ENCODE measurements at regions not wholly inside any gene's neighbourhood (a gene's known extent, or its start where the extent isn't known, plus 50 kb on each side); places are given as distances from the start of the nearest gene placed in this dataset.

DNA sequence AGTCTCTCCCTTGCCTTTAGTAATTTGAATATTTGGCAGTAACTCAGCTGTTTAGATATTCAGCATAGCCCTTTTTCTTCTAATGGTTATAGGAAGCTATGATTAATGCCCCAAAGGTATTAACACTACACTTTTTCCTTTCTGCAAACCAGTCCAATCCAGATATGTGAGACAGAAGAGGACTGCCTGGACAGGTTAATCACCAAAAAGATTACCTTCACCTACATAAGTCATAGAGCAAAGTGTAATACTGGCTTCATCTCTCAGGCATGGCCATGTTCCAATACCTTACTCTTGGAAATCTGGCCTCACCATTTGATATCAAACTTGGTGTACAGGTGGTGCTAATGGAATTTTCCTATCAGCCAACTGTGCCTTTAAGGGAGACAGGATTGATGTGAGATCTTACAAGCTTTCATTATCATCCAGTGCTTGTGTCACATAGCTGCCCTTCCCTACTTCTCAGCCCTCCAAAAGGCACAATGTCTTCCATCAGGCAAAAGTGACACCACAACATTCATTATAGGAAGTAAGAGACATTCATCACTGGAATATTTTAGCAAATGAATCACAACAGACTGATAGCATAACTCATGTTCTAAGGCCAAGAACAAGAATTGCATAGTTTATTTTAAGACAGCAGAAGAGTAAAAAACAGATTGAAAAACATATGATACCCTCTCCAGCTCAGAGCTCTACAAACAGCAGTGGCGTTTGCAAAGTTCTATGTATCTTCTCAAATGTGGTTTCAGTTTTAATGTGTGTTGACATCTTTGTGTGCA, 91.2 kb upstream of the PAM start:
- Histone ChIP-seq H3K9ac (replicated peaks in 1 of 4; ENCODE audit: extremely low read depth in 1 of 4, low read depth in 3 of 4, low read length in 3 of 4) (no peak overlapping the region), H3K27me3 (replicated peaks in 1 of 4; ENCODE audit: control insufficient read depth in 3 of 4, extremely low read depth in 1 of 4, insufficient read depth in 3 of 4, low read length in 3 of 4) (no peaks in the 10 kb centered on the region), H4K91ac (replicated peaks; ENCODE audit: insufficient read length, low read length) (no peak overlapping the region), H3K14ac (ENCODE audit: insufficient read length) (no peak overlapping the region), H3K9me3 (ENCODE audit: insufficient read depth in 2 of 2, low read depth in 1 of 2, low read length in 1 of 2) (no peaks in the 10 kb centered on the region), H3K79me2 (ENCODE audit: control insufficient read depth in 1 of 2, insufficient read depth in 2 of 2, low read length in 2 of 2) (no peaks in the 10 kb centered on the region), H2AFZ (ENCODE audit: low read length) (no peak overlapping the region), H2BK5ac (ENCODE audit: low read depth, low read length) (no peak overlapping the region), H2BK20ac (ENCODE audit: low read length) (no peak overlapping the region), H3K4me1 (replicated peaks in 1 of 4; ENCODE audit: control insufficient read depth in 3 of 4, insufficient read depth in 4 of 4, low read length in 3 of 4) (peaks cover 0 to 6% (median 1%) of the 10 kb centered on the region in 4 experiments; a peak in 3 of 7 replicates), H3K23me2 (ENCODE audit: low read depth, low read length) (no peaks in the 10 kb centered on the region), H2BK120ac (replicated peaks; ENCODE audit: low read depth, low read length) (no peak overlapping the region), H3K79me1 (ENCODE audit: low read depth, low read length) (no peaks in the 10 kb centered on the region; the same call in 1 of the 2 replicates), H2AK5ac (ENCODE audit: low read depth, low read length) (no peak overlapping the region), H3K23ac (ENCODE audit: insufficient read length) (no peak overlapping the region), H3K4ac (replicated peaks; ENCODE audit: insufficient read length, low read depth, low read length) (no peak overlapping the region), H3K36me3 (ENCODE audit: control insufficient read depth in 2 of 4, insufficient read depth in 4 of 4, low read length in 3 of 4) (no peaks in the 10 kb centered on the region), H3K18ac (ENCODE audit: extremely low read depth, low read length) (no peak overlapping the region), H3K56ac (replicated peaks; ENCODE audit: insufficient read length, low read depth, low read length) (no peak overlapping the region), H3K27ac (ENCODE audit: low read depth, low read length) (no peak overlapping the region), H4K5ac (ENCODE audit: insufficient read length, low read depth, low read length) (no peak overlapping the region), H2BK15ac (ENCODE audit: low read length) (no peak overlapping the region), H3K4me3 (ENCODE audit: extremely low read depth in 1 of 4, insufficient read depth in 2 of 4, low read depth in 3 of 4, low read length in 4 of 4) (no peak overlapping the region), H4K8ac (ENCODE audit: extremely low read depth, insufficient read depth, low read length) (no peak overlapping the region), H4K20me1 (replicated peaks in 1 of 2; ENCODE audit: control insufficient read depth in 1 of 2, insufficient read depth in 2 of 2, low read length in 2 of 2) (no peaks in the 10 kb centered on the region), H3K4me2 (ENCODE audit: insufficient read depth in 1 of 2, low read depth in 2 of 2, low read length in 2 of 2) (no peak overlapping the region), H2BK12ac (ENCODE audit: low read depth, low read length) (no peak overlapping the region)
- 90% methylated on average over 1 of the region's 1 CpG; no CpG with 5 or more reads in 1 of the 2 experiments for WGBS, 2 experiments (ENCODE audit: extremely low coverage in 1 of 2, insufficient coverage in 1 of 2, insufficient read length in 1 of 2, insufficient replicate concordance in 2 of 2, low coverage in 1 of 2, low lambda C conversion rate in 2 of 2, missing lambda C conversion rate in 1 of 2)
- DNase-seq (ENCODE audit: low read depth in 1 of 2, low spot score in 2 of 2) = no peak
- ChIA-PET CTCF (ENCODE audit: partially characterized antibody) (interaction anchor here (1.1 to 1.5 kb wide), 2 partner anchors 18 to 38 kb away, joined by 3 to 6 read pairs; no protein-coding TSS in a partner anchor), POLR2A (ENCODE audit: partially characterized antibody) (no interaction called here)
- no peak for FAIRE-seq
- TF ChIP-seq KDM1A (IDR thresholded peaks at IDR 0.05; ENCODE audit: borderline replicate concordance, low read length) (no peak), TCF12 (IDR thresholded peaks at IDR 0.05; ENCODE audit: low read depth, low read length) (no peak), ASH2L (IDR thresholded peaks at IDR 0.05; ENCODE audit: low read length) (no peak), POU5F1 (IDR thresholded peaks at IDR 0.05; ENCODE audit: low read depth, low read length) (no peak), NANOG (IDR thresholded peaks at IDR 0.05; ENCODE audit: insufficient read depth, low read depth, low read length, poor library complexity, severe bottlenecking) (no peak), BRCA1 (IDR thresholded peaks at IDR 0.05; ENCODE audit: low read depth, low read length) (no peak)
- TF ChIP-seq, protein P1, sequence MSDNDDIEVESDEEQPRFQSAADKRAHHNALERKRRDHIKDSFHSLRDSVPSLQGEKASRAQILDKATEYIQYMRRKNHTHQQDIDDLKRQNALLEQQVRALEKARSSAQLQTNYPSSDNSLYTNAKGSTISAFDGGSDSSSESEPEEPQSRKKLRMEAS (IDR thresholded peaks at IDR 0.05) = no peak
- TF ChIP-seq, protein P2, sequence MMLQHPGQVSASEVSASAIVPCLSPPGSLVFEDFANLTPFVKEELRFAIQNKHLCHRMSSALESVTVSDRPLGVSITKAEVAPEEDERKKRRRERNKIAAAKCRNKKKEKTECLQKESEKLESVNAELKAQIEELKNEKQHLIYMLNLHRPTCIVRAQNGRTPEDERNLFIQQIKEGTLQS (IDR thresholded peaks at IDR 0.05; ENCODE audit: insufficient read depth, low read depth, low read length) = no peak
